22Rv1 (cell line): ENCODE measurements at regions not wholly inside any gene's neighbourhood (a gene's known extent, or its start where the extent isn't known, plus 50 kb on each side); places are given as distances from the start of the nearest gene placed in this dataset.

Experiments used
- H3K27ac ChIP-seq: fragments of 450-650 bp; 2 replicates; pipeline ENCODE4 v1.5.1; 2017
- CTCF ChIP-seq: fragments of 450-650 bp; IDR thresholded peaks from 2 replicates; pipeline ENCODE4 v1.5.1; 2017; ENCODE audit warnings: mild to moderate bottlenecking
- ZFX ChIP-seq: fragments of 450-650 bp; IDR thresholded peaks from 2 replicates; pipeline ENCODE4 v1.6.1; 2017; ENCODE audit warnings: antibody characterized with exemption, borderline replicate concordance

DNA sequence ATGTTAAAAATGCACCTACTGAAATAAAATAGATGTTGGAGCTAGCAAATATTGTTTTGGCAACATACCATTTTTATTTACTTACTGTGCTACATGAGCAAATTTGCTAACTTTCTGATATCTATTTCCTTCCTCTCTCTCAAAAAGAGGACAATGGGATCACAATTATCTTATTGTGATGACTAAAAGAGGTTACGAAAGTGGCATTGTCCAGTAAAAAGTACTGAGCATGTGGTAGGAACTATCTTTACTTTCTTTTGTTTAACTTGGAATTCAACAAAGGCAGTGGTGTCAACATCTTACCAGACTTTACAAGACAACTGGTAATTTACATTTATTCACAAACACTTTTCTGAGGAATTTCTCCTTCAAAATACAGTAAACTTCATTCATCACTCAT is 1542.6 kb upstream of the CDH8 start:
- TF ChIP-seq ZFX, result no peak
- no peak for TF ChIP-seq CTCF
- no peak overlapping the region for H3K27ac ChIP-seq

DNA sequence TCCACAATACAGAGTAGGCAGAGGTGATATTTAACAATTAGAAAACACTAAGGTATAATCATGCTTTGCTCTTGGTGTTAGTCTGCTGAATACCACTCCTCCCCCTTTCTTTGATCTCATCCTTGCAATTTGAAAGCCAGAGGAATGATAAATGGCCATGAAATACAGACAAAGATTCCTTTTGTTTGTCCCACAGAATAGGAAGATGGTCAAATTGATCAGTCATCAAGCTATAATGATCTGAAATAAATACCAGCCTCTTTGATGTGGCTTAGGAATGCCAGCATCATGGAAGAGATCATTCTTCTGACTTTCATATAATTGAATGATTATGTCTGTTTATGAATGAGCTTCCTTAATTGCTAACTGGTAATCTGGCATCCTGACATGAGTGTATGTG is 1541.7 kb upstream of the CDH8 start:
- H3K27ac ChIP-seq, result no peak overlapping the region
- no peak for TF ChIP-seq ZFX
- no peak for TF ChIP-seq CTCF

- no peak overlapping the region for H3K27ac ChIP-seq
- TF ChIP-seq ZFX (no peak), CTCF (no peak)
These were observed 1538.8 kb upstream of the CDH8 start for GRCh38 chr16:63575041-63575440.

DNA sequence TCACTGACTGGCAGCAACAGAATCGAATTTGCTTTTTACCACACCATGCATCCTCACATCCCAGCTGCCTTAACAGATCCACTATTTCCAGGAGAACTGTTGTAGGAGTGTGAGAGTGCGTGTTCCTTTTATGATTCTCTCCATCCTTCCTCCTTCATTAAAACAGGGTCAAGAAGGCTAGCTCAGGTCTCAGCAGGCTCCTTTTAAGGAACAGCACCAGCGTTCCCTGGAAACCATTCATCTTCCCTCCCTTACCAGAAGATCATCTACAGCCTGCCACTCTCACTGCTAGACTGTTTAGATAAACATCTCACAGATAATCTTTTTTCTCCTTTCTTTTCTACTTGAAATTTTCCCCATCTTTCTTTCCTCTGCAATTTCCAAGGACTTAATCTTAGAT is 1531.9 kb upstream of the CDH8 start:
- no peak overlapping the region for H3K27ac ChIP-seq
- TF ChIP-seq ZFX, result no peak

DNA sequence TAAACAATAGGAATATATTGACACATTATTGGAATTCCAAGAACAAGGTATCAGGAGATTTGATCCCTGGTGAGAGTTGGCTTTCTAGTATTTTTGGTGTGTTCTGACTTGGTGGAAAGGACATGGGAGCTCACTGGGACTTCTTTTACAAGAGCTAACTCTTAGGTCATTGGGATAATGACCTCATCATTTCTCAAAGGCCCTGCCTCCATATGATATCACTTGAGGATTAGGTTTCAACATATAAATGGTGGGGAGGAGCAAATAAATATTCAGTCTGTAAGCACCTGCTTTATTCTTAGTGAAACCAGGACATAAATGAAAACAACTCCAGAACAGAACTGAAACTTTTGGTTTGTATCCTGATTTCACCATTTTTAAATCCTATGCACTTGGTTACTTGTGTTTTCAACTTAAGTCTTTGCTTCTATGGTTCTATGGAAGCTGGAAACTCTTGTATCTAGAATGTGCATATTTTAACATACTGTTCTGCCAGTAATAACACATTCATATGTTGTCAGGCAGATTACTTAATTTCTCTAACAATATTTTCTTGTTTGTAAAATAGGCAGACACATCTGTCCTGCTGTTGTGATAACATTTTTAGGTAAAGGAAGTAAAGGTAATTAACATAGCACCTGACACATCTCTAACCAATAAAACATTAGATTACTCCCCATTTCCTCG is 1527.7 kb upstream of the CDH8 start:
- no peak overlapping the region for H3K27ac ChIP-seq
- TF ChIP-seq ZFX, result no peak
- no peak for TF ChIP-seq CTCF

DNA sequence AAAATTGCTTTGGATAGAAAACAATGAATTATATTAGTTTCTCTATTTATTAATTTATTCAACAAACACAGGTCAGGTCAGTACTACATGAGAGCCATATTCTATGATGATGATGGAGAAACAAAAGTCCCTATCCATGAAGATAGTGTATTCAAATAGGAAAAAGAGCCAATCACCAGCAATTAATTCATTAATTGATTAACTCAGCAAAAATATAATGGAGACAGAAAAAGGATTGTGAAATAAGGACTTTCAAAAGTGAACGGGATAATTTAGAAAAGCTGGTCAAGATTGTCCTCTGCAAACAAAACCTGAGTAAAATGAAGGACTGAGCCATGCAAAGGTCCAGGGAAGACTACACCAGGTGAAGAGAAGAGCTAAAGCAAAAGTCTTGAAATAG is 1517.7 kb upstream of the CDH8 start:
- H3K27ac ChIP-seq, result no peak overlapping the region
- no peak for TF ChIP-seq ZFX
- TF ChIP-seq CTCF, result no peak

- TF ChIP-seq CTCF (no peak), ZFX (no peak)
- no peak overlapping the region for H3K27ac ChIP-seq
These were observed 1503.0 kb upstream of the CDH8 start for GRCh38 chr16:63539276-63539675.

DNA sequence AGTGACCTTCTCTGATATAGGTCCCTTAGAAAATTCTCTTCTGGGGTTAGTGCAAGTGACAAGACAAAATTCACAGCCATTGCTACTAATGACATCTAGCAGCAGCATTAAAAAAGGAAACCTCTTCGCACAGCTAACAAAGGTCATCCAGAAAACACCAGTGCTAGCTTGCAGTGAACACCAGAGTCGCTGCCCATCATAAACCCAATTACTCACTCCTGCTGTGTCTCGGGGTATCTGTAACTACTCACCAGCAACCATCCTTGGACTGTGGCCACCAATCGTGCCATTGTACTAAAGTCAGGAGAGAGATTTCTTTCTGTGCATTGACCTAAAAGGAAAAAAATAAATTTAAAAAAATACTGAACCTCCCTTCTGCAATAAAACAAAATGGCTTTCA is 1494.7 kb upstream of the CDH8 start:
- TF ChIP-seq ZFX (no peak), CTCF (no peak)
- H3K27ac ChIP-seq, result no peak overlapping the region
